H9 (cell line): ENCODE measurements at regions not wholly inside any gene's neighbourhood (a gene's known extent, or its start where the extent isn't known, plus 50 kb on each side); places are given as distances from the start of the nearest gene placed in this dataset.

Experiments
- DNase-seq: peaks from one replicate; pipeline ENCODE4 v3.0.0-alpha.2; 2017
- H2AFZ ChIP-seq: one replicate; pipeline ENCODE4 v1.6.1; 2013; ENCODE audit warnings: mild to moderate bottlenecking, low read length, control low read depth, moderate library complexity
- H2AK5ac ChIP-seq: 2 replicates; pipeline ENCODE4 v1.6.1; 2013; ENCODE audit warnings: low read length, control low read depth, mixed read lengths; ENCODE audit not compliant: insufficient read length
- H2BK120ac ChIP-seq: one replicate; pipeline ENCODE4 v1.6.1; 2013; ENCODE audit warnings: low read depth, mild to moderate bottlenecking, low read length, control low read depth, inconsistent platforms; ENCODE audit not compliant: poor library complexity, severe bottlenecking
- H2BK12ac ChIP-seq: 2 replicates; pipeline ENCODE4 v1.6.1; 2013; ENCODE audit warnings: low read length, control low read depth, mixed read lengths, low read depth; ENCODE audit not compliant: insufficient read length
- H2BK15ac ChIP-seq: 2 replicates; pipeline ENCODE4 v1.6.1; 2013; ENCODE audit warnings: low read depth, low read length, control low read depth
- H2BK20ac ChIP-seq: one replicate; pipeline ENCODE4 v1.6.1; 2013; ENCODE audit warnings: low read depth, mild to moderate bottlenecking, low read length, control low read depth, inconsistent platforms; ENCODE audit not compliant: poor library complexity, severe bottlenecking
- H2BK5ac ChIP-seq: 2 replicates; pipeline ENCODE4 v1.6.1; 2013; ENCODE audit warnings: low read length, control low read depth, mixed read lengths; ENCODE audit not compliant: insufficient read length
- H3K14ac ChIP-seq: 2 replicates; pipeline ENCODE4 v1.6.1; 2013; ENCODE audit warnings: low read length, control low read depth; ENCODE audit not compliant: insufficient read depth
- H3K18ac ChIP-seq: 2 replicates; pipeline ENCODE4 v1.6.1; 2013; ENCODE audit warnings: low read depth, mild to moderate bottlenecking, mixed read lengths, low read length, control low read depth; ENCODE audit not compliant: insufficient read length
- H3K23ac ChIP-seq: 2 replicates; pipeline ENCODE4 v1.6.1; 2013; ENCODE audit warnings: low read length, control low read depth, mixed read lengths, low read depth; ENCODE audit not compliant: insufficient read length
- H3K23me2 ChIP-seq: 2 replicates; pipeline ENCODE4 v1.6.1; 2013; ENCODE audit warnings: low read depth, mild to moderate bottlenecking, mixed read lengths, low read length, control low read depth; ENCODE audit not compliant: insufficient read length, poor library complexity, severe bottlenecking
- H3K27ac ChIP-seq: 2 replicates; pipeline ENCODE4 v1.5.1; 2013; ENCODE audit warnings: low read length, control low read depth, mixed read lengths, low read depth; ENCODE audit not compliant: insufficient read length
- H3K27me3 ChIP-seq: 2 replicates; pipeline ENCODE4 v1.6.1; 2013; ENCODE audit warnings: low read length, control low read depth, inconsistent platforms; ENCODE audit not compliant: insufficient read depth
- H3K4ac ChIP-seq: 2 replicates; pipeline ENCODE4 v1.6.1; 2013; ENCODE audit warnings: low read depth, mild to moderate bottlenecking, control low read depth, inconsistent platforms, low read length, moderate library complexity
- H3K4me1 ChIP-seq: 2 replicates; pipeline ENCODE4 v1.6.1; 2013; ENCODE audit warnings: low read length, control low read depth, inconsistent platforms; ENCODE audit not compliant: insufficient read depth
- H3K4me2 ChIP-seq: 2 replicates; pipeline ENCODE4 v1.6.1; 2013; ENCODE audit warnings: low read length, control low read depth, mixed read lengths; ENCODE audit not compliant: insufficient read length, insufficient read depth
- H3K56ac ChIP-seq: 2 replicates; pipeline ENCODE4 v1.6.1; 2013; ENCODE audit warnings: low read depth, mild to moderate bottlenecking, mixed read lengths, low read length, control low read depth; ENCODE audit not compliant: insufficient read length
- H3K79me1 ChIP-seq: 2 replicates; pipeline ENCODE4 v1.6.1; 2013; ENCODE audit warnings: low read depth, mild to moderate bottlenecking, moderate library complexity, low read length, control low read depth, inconsistent platforms; ENCODE audit not compliant: insufficient read depth, poor library complexity, severe bottlenecking
- H3K79me2 ChIP-seq: 2 replicates; pipeline ENCODE4 v1.6.1; 2013; ENCODE audit warnings: low read length, control low read depth, inconsistent platforms; ENCODE audit not compliant: insufficient read depth
- H3K9ac ChIP-seq: 2 replicates; pipeline ENCODE4 v1.6.1; 2013; ENCODE audit warnings: low read length, control low read depth, mixed read lengths; ENCODE audit not compliant: insufficient read length; ENCODE audit errors: extremely low read depth
- H3K9me3 ChIP-seq: one replicate; pipeline ENCODE4 v1.6.1; 2013; ENCODE audit warnings: low read depth, low read length, inconsistent platforms; ENCODE audit not compliant: control insufficient read depth
- H3T11ph ChIP-seq: one replicate; pipeline ENCODE4 v1.6.1; 2013; ENCODE audit warnings: mild to moderate bottlenecking, low read length, control low read depth, inconsistent platforms
- H4K20me1 ChIP-seq: one replicate; pipeline ENCODE4 v1.6.1; 2013; ENCODE audit not compliant: control insufficient read depth, insufficient read length, insufficient read depth
- H4K5ac ChIP-seq: 2 replicates; pipeline ENCODE4 v1.6.1; 2013; ENCODE audit warnings: low read depth, mild to moderate bottlenecking, mixed read lengths, low read length, control low read depth; ENCODE audit not compliant: insufficient read length
- H4K8ac ChIP-seq: replicated peaks from 2 replicates; pipeline ENCODE4 v1.6.1; 2013; ENCODE audit warnings: low read length, control low read depth, mixed read lengths, low read depth; ENCODE audit not compliant: insufficient read length
- H4K91ac ChIP-seq: 2 replicates; pipeline ENCODE4 v1.6.1; 2013; ENCODE audit warnings: low read depth, mild to moderate bottlenecking, moderate library complexity, mixed read lengths, low read length, control low read depth; ENCODE audit not compliant: insufficient read length
- H3K27ac Mint-ChIP-seq, 3 experiments: 2 replicates in 2 of 3; 3 replicates in 1 of 3; pipeline ENCODE4 v1.8.0; 2020 to 2021; ENCODE audit warnings: mixed read lengths in 3 of 3, mild to moderate bottlenecking in 1 of 3, moderate library complexity in 1 of 3
- H3K27me3 Mint-ChIP-seq: 2 replicates; pipeline ENCODE4 v1.8.0; 2021; ENCODE audit warnings: low read depth, mild to moderate bottlenecking, moderate library complexity, mixed read lengths
- H3K36me3 Mint-ChIP-seq, 3 experiments: 2 replicates in 2 of 3; 3 replicates in 1 of 3; pipeline ENCODE4 v1.8.0; 2020 to 2021; ENCODE audit warnings: low read depth in 3 of 3, mixed read lengths in 3 of 3; ENCODE audit not compliant: insufficient read depth in 1 of 3
- H3K4me1 Mint-ChIP-seq, 2 experiments: 2 replicates each; pipeline ENCODE4 v1.8.0; 2020; ENCODE audit warnings: mixed read lengths in 2 of 2
- H3K4me3 Mint-ChIP-seq, 2 experiments: 2 replicates in 1 of 2; 3 replicates in 1 of 2; pipeline ENCODE4 v1.8.0; 2020 to 2021; ENCODE audit warnings: mild to moderate bottlenecking in 2 of 2, mixed read lengths in 2 of 2, moderate library complexity in 1 of 2
- H3K9me3 Mint-ChIP-seq, 2 experiments: 2 replicates in 1 of 2; 3 replicates in 1 of 2; pipeline ENCODE4 v1.8.0; 2020; ENCODE audit warnings: mild to moderate bottlenecking in 2 of 2, mixed read lengths in 2 of 2, moderate library complexity in 1 of 2
- CTCF ChIP-seq: fragments of 200-600 bp; sonication (generic); conservative IDR thresholded peaks from 3 replicates; pipeline ENCODE4 v1.8.0; 2021; ENCODE audit warnings: antibody characterized with exemption, mild to moderate bottlenecking
- WGBS: extraction: QIAGEN DNeasy Blood & Tissue Kit; methylation state at CpG from one replicate; pipeline ENCODE4 v1.1.7; 2013; ENCODE audit warnings: missing lambda C conversion rate, low lambda C conversion rate, mixed read lengths; ENCODE audit not compliant: insufficient read length; ENCODE audit errors: extremely low coverage; 5-methylcytosine and 5-hydroxymethylcytosine counted together

DNA sequence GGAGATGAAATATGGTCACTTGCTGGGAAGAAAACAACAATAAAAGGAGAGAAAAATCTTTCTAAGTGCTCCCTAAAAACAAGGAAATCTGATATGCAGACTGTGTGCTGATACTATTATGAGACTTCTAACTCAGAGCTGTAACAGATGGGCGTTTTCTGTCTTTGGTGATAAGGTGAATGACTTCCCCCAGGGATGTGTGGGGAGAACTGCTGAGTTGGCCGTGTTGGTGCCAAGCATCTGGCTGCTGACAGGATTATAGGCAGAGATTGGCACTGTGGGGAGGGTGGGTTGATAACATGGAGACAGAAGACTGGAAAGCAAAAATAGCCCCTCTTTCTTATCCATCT lies 438.5 kb upstream of the PLXNA2 start:
- Mint-ChIP-seq H3K27ac (peak overlapping the region in 1 of 3 experiments; percentile 36; a peak in 1 of 7 replicates), H3K27me3 (no peaks in the 10 kb centered on the region), H3K9me3 (no peaks in the 10 kb centered on the region), H3K4me3 (no peak overlapping the region), H3K36me3 (no peaks in the 10 kb centered on the region), H3K4me1 (no peaks in the 10 kb centered on the region)
- no peak overlapping the region for H2AK5ac ChIP-seq
- H2BK120ac ChIP-seq, result no peak overlapping the region
- H4K91ac ChIP-seq, result no peak overlapping the region
- TF ChIP-seq CTCF, result no peak
- H3K79me1 ChIP-seq, result no peaks in the 10 kb centered on the region
- no peak overlapping the region for H3K18ac ChIP-seq
- H3K27me3 ChIP-seq, result no peaks in the 10 kb centered on the region
- no peak overlapping the region for H2BK12ac ChIP-seq
- H3K4me1 ChIP-seq, result no peaks in the 10 kb centered on the region
- no peak overlapping the region for H4K5ac ChIP-seq
- no peak overlapping the region for H4K8ac ChIP-seq
- DNase-seq, result no peak
- H3K4ac ChIP-seq, result no peak overlapping the region
- H2BK5ac ChIP-seq, result no peak overlapping the region
- H3K79me2 ChIP-seq, result no peaks in the 10 kb centered on the region
- H3K14ac ChIP-seq, result no peak overlapping the region
- no peak overlapping the region for H3K9ac ChIP-seq
- H3K4me2 ChIP-seq, result no peak overlapping the region
- H3K9me3 ChIP-seq, result no peaks in the 10 kb centered on the region
- H3K23me2 ChIP-seq, result no peaks in the 10 kb centered on the region
- WGBS, result no CpG with 5 or more reads among the region's 2 CpGs
- H3K23ac ChIP-seq, result no peak overlapping the region
- H2BK20ac ChIP-seq, result no peak overlapping the region
- no peak overlapping the region for H3K27ac ChIP-seq
- H4K20me1 ChIP-seq, result no peaks in the 10 kb centered on the region
- no peak overlapping the region for H3K56ac ChIP-seq
- no peak overlapping the region for H3T11ph ChIP-seq
- no peak overlapping the region for H2AFZ ChIP-seq
- H2BK15ac ChIP-seq, result no peak overlapping the region
